Peyer's patch (tissue), 4 donors: ENCODE measurements at regions not wholly inside any gene's neighbourhood (a gene's known extent, or its start where the extent isn't known, plus 50 kb on each side); places are given as distances from the start of the nearest gene placed in this dataset.

Experiments
- CTCF ChIP-seq, 6 experiments: fragments of 450-650 bp in 4 of 6; fragments of 200-600 bp in 2 of 6; sonication (generic) in 1 of 6; IDR thresholded peaks; one replicate each; pipeline ENCODE4 v1.5.1; 2017 to 2019; ENCODE audit warnings: antibody characterized with exemption in 6 of 6, mild to moderate bottlenecking in 3 of 6, moderate library complexity in 1 of 6
- POLR2A ChIP-seq, 2 donors: fragments of 450-650 bp; IDR thresholded peaks; one replicate each; pipeline ENCODE4 v1.5.1; 2017; ENCODE audit warnings: antibody characterized with exemption in 2 of 2, mild to moderate bottlenecking in 2 of 2, moderate library complexity in 2 of 2

DNA sequence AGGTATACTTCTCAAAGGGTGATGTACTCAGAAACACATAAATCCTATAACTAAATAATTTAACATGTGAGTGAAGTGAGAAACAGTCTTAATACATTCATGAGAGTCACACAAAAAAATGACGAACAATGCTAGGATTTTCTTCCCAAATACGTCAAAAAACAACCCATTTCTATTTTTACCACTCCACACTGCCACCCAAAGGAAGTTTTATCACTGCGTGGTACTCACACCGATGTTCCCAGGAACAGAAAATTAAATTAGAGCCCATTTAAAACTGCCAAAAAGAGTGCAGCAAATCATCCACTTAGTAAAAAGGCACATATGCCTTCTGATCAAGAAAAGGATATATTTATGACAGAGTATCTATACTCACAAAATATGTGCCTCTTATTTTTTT lies 710.9 kb upstream of the FAT3 start:
- TF ChIP-seq CTCF (IDR thresholded peaks at IDR 0.05) (no peak), POLR2A (IDR thresholded peaks at IDR 0.05) (no peak)
